Progenitor cell of endocrine pancreas (in vitro differentiated cells): ENCODE measurements at regions not wholly inside any gene's neighbourhood (a gene's known extent, or its start where the extent isn't known, plus 50 kb on each side); places are given as distances from the start of the nearest gene placed in this dataset.

Experiments
- DNase-seq: peaks from one replicate; pipeline ENCODE4 v3.0.0; 2021; ENCODE audit warnings: low spot score; ENCODE audit not compliant: unreplicated experiment
- H3K27ac Mint-ChIP-seq: 2 replicates; pipeline ENCODE4 v1.8.0; 2021; ENCODE audit warnings: mild to moderate bottlenecking, moderate library complexity, mixed read lengths
- H3K27me3 Mint-ChIP-seq: 2 replicates; pipeline ENCODE4 v1.8.0; 2021; ENCODE audit warnings: mixed read lengths
- H3K36me3 Mint-ChIP-seq: 2 replicates; pipeline ENCODE4 v1.8.0; 2022; ENCODE audit warnings: mixed read lengths; ENCODE audit not compliant: insufficient read depth
- H3K4me1 Mint-ChIP-seq: 2 replicates; pipeline ENCODE4 v1.8.0; 2021; ENCODE audit warnings: low read depth, mixed read lengths
- H3K4me3 Mint-ChIP-seq: 2 replicates; pipeline ENCODE4 v1.8.0; 2021; ENCODE audit warnings: low read depth, mild to moderate bottlenecking, moderate library complexity, mixed read lengths
- H3K9me3 Mint-ChIP-seq: 2 replicates; pipeline ENCODE4 v1.8.0; 2021; ENCODE audit warnings: low read depth, mixed read lengths
- CTCF ChIP-seq: fragments of 200-600 bp; sonication (generic); IDR thresholded peaks from one replicate; pipeline ENCODE4 v1.5.0; 2021; ENCODE audit warnings: antibody characterized with exemption, mild to moderate bottlenecking; ENCODE audit not compliant: unreplicated experiment

GRCh38 chr10:111656066-111656465 lies 527.5 kb downstream of the GPAM start:
- TF ChIP-seq CTCF: no peak
- Mint-ChIP-seq H3K9me3 (peaks cover 3% of the 10 kb centered on the region), H3K4me3 (no peak overlapping the region), H3K27ac (no peak overlapping the region), H3K27me3 (peaks cover 4% of the 10 kb centered on the region), H3K36me3 (no peaks in the 10 kb centered on the region), H3K4me1 (no peaks in the 10 kb centered on the region)
- DNase-seq: no peak

- Mint-ChIP-seq H3K9me3 (no peaks in the 10 kb centered on the region), H3K27me3 (no peaks in the 10 kb centered on the region), H3K36me3 (no peaks in the 10 kb centered on the region), H3K27ac (no peak overlapping the region), H3K4me1 (no peaks in the 10 kb centered on the region), H3K4me3 (no peak overlapping the region)
- DNase-seq: no peak
- TF ChIP-seq CTCF: no peak
Observed at GRCh38 chr10:111677759-111678158, 505.8 kb downstream of the GPAM start.

- no peak for DNase-seq
- H3K27ac Mint-ChIP-seq: no peak overlapping the region
- no peaks in the 10 kb centered on the region for H3K27me3 Mint-ChIP-seq
- H3K4me1 Mint-ChIP-seq: no peaks in the 10 kb centered on the region
- no peak for TF ChIP-seq CTCF
- peaks cover 3% of the 10 kb centered on the region for H3K9me3 Mint-ChIP-seq
- no peaks in the 10 kb centered on the region for H3K36me3 Mint-ChIP-seq
- no peak overlapping the region for H3K4me3 Mint-ChIP-seq
Observed at GRCh38 chr10:111686796-111687195, 496.8 kb downstream of the GPAM start.

GRCh38 chr10:111698711-111699110 lies 484.9 kb downstream of the GPAM start:
- Mint-ChIP-seq H3K36me3 (no peaks in the 10 kb centered on the region), H3K27me3 (no peaks in the 10 kb centered on the region), H3K9me3 (no peaks in the 10 kb centered on the region), H3K4me1 (peaks cover 2% of the 10 kb centered on the region), H3K4me3 (no peak overlapping the region), H3K27ac (no peak overlapping the region)
- no peak for TF ChIP-seq CTCF
- DNase-seq: no peak

GRCh38 chr10:111703986-111704385 lies 479.6 kb downstream of the GPAM start:
- Mint-ChIP-seq H3K4me3 (no peak overlapping the region), H3K4me1 (no peaks in the 10 kb centered on the region), H3K27me3 (no peaks in the 10 kb centered on the region), H3K36me3 (no peaks in the 10 kb centered on the region), H3K9me3 (no peaks in the 10 kb centered on the region), H3K27ac (no peak overlapping the region)
- TF ChIP-seq CTCF: no peak
- DNase-seq: no peak
